Peyer's patch (tissue), 4 donors: ENCODE measurements at regions not wholly inside any gene's neighbourhood (a gene's known extent, or its start where the extent isn't known, plus 50 kb on each side); places are given as distances from the start of the nearest gene placed in this dataset.

Experiments used
- DNase-seq, 3 donors: peaks; one replicate each; pipeline ENCODE4 v3.0.0-alpha.2; 2017 to 2019
- H3K27ac ChIP-seq, 4 donors: fragments of 200-600 bp; sonication (generic); one replicate each; pipeline ENCODE4 v1.5.1; 2016 to 2019
- H3K27me3 ChIP-seq, 2 donors: fragments of 200-600 bp; sonication (generic); one replicate each; pipeline ENCODE4 v1.5.1; 2019
- H3K36me3 ChIP-seq, 3 donors: fragments of 200-600 bp; sonication (generic); one replicate each; pipeline ENCODE4 v1.5.1; 2016 to 2019
- H3K4me1 ChIP-seq, 4 donors: fragments of 200-600 bp; sonication (generic); one replicate each; pipeline ENCODE4 v1.5.1; 2016 to 2019
- H3K4me3 ChIP-seq, 4 donors: fragments of 200-600 bp; sonication (generic); 1 replicate in 3 of 4; 2 replicates in 1 of 4; pipeline ENCODE4 v1.5.1; 2016 to 2019; ENCODE audit warnings: mild to moderate bottlenecking in 1 of 4
- H3K9me3 ChIP-seq, 4 donors: fragments of 200-600 bp; sonication (generic); one replicate each; pipeline ENCODE4 v1.5.1; 2016 to 2019; ENCODE audit warnings: mild to moderate bottlenecking in 1 of 4
- POLR2A ChIP-seq, 2 donors: fragments of 450-650 bp; IDR thresholded peaks; one replicate each; pipeline ENCODE4 v1.5.1; 2017; ENCODE audit warnings: antibody characterized with exemption in 2 of 2, mild to moderate bottlenecking in 2 of 2, moderate library complexity in 2 of 2
- TF ChIP-seq, protein P1 (sequence below), 6 experiments: fragments of 450-650 bp in 4 of 6; fragments of 200-600 bp in 2 of 6; sonication (generic) in 1 of 6; IDR thresholded peaks; one replicate each; pipeline ENCODE4 v1.5.1; 2017 to 2019; ENCODE audit warnings: antibody characterized with exemption in 6 of 6, mild to moderate bottlenecking in 3 of 6, moderate library complexity in 1 of 6

GRCh38 chrX:40167850-40168479 is 70.2 kb upstream of the BCOR start:
- Histone ChIP-seq H3K27me3 (no peaks in the 10 kb centered on the region), H3K27ac (peak overlapping the region in 2 of 4 donors; percentile 28 to 91), H3K4me1 (peaks cover 0 to 24% (median 0%) of the 10 kb centered on the region in 4 donors), H3K9me3 (no peaks in the 10 kb centered on the region), H3K36me3 (no peaks in the 10 kb centered on the region), H3K4me3 (peak overlapping the region; percentile 27 to 43 (median 42))
- TF ChIP-seq POLR2A (IDR thresholded peaks at IDR 0.05): no peak
- TF ChIP-seq, protein P1, sequence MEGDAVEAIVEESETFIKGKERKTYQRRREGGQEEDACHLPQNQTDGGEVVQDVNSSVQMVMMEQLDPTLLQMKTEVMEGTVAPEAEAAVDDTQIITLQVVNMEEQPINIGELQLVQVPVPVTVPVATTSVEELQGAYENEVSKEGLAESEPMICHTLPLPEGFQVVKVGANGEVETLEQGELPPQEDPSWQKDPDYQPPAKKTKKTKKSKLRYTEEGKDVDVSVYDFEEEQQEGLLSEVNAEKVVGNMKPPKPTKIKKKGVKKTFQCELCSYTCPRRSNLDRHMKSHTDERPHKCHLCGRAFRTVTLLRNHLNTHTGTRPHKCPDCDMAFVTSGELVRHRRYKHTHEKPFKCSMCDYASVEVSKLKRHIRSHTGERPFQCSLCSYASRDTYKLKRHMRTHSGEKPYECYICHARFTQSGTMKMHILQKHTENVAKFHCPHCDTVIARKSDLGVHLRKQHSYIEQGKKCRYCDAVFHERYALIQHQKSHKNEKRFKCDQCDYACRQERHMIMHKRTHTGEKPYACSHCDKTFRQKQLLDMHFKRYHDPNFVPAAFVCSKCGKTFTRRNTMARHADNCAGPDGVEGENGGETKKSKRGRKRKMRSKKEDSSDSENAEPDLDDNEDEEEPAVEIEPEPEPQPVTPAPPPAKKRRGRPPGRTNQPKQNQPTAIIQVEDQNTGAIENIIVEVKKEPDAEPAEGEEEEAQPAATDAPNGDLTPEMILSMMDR (IDR thresholded peaks at IDR 0.05): no peak
- DNase-seq: peak in 1 of 3 donors; percentile 49

DNA sequence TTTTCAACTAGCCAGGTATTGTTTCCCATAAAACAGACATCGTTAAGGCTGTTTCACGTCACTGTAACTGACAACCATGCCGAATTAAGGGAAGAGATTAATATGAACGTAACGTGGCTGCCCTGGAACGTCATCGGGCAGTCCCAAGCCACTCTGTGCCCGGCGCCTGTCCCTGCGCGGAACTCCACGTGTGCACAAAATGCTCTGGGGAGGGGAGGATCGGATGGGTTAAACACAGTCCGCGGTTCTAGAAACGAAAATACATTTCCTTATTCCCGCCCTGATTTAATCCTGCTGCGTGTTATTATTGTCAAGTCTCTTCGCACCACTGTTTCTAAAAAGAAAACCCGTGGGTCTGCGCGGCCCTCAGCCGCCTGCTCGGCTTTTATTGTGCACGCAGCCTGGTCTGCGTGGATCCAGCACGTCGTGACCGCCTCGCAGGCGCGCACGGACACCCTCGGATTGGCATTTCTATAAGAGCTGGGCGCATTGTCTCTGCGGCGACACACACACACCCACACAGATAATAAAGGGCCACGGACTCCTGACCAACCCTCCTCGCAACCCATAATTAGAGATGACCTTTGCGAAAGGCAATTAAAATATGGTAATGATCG is 69.6 kb upstream of the BCOR start:
- H3K36me3 ChIP-seq: no peaks in the 10 kb centered on the region
- H3K4me3 ChIP-seq: peak overlapping the region; percentile 27 to 43 (median 42)
- no peaks in the 10 kb centered on the region for H3K9me3 ChIP-seq
- no peaks in the 10 kb centered on the region for H3K27me3 ChIP-seq
- DNase-seq: peak in 1 of 3 donors; percentile 47
- TF ChIP-seq POLR2A (IDR thresholded peaks at IDR 0.05): no peak
- TF ChIP-seq, protein P1 (IDR thresholded peaks at IDR 0.05): no peak
- peak overlapping the region in 1 of 4 donors; percentile 91 for H3K27ac ChIP-seq
- H3K4me1 ChIP-seq: peaks cover 0 to 24% (median 0%) of the 10 kb centered on the region in 4 donors

DNA sequence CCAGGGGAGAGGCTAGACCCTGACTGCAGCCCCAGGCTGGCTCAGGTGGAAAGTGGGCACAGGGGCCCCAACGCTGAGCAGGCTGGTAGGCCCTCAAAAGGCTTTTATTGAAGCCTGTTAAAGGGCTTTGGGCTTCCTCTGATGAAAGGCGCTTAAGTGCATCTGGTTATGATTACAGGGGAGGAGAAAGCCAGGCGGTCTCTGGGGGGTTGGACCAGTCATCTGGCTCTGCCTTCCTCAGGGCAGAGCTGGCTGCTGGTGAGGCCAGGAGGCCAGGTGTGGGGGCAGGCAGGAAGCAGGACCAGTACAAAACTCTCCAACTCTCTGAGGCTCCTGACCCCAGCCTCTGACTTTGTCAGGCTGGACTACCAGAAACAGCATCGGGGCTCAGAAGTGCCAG is 68.8 kb upstream of the BCOR start:
- no peak overlapping the region for H3K27ac ChIP-seq
- no peaks in the 10 kb centered on the region for H3K27me3 ChIP-seq
- peak in 1 of 3 donors; percentile 42 for DNase-seq
- H3K36me3 ChIP-seq: no peaks in the 10 kb centered on the region
- no peak for TF ChIP-seq POLR2A (IDR thresholded peaks at IDR 0.05)
- TF ChIP-seq, protein P1 (IDR thresholded peaks at IDR 0.05): no peak
- H3K9me3 ChIP-seq: no peaks in the 10 kb centered on the region
- no peak overlapping the region for H3K4me3 ChIP-seq
- peaks cover 0 to 24% (median 0%) of the 10 kb centered on the region in 4 donors for H3K4me1 ChIP-seq

DNA sequence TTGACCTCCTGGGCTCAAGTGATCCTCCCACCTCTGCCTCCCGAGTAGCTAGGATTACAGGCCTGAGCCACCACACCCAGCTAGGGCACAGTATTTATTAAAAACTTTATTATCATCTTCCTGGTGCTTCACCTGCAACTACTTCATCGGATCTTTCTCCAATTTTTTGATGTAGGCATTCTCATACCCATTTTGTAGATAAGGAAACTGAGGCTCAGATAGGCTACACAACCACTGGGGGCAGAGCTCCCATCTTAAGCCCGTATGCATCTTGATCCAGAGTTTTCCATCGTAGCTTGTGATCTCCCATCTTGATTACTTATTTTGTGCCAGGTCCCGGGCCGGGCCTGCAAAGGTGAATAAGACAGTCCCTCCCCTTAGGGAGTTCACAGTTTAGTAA is 68.1 kb upstream of the BCOR start:
- no peaks in the 10 kb centered on the region for H3K36me3 ChIP-seq
- DNase-seq: peak in 1 of 3 donors; percentile 18

DNA sequence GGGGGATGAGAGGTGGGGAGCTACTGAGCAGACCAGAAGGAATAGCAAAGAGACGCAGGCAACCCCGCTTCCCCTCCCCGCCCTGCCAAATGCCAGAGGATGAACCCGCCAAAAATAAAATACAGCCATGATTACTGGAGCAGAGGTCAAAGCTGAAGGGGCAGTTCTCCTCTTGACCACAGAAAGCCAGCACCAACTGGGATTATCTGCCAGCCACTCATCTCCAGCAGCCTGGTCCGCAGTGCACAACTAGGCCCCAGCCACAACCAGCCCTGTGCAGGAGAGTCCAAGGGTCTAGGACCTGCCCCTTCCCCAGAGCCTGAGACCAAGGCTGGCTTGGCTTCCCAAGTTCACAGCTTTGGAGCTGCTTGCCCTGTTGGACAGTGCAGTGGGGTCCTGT is 67.4 kb upstream of the BCOR start:
- Histone ChIP-seq H3K27me3 (no peaks in the 10 kb centered on the region), H3K4me1 (peaks cover 0 to 17% (median 0%) of the 10 kb centered on the region in 4 donors), H3K4me3 (no peak overlapping the region), H3K27ac (no peak overlapping the region), H3K36me3 (no peaks in the 10 kb centered on the region), H3K9me3 (no peaks in the 10 kb centered on the region)
- peak in 1 of 3 donors; percentile 29 for DNase-seq
- TF ChIP-seq, protein P1 (IDR thresholded peaks at IDR 0.05): no peak
- TF ChIP-seq POLR2A (IDR thresholded peaks at IDR 0.05): no peak

More for the DNA sequence above, 68.1 kb upstream of the BCOR start:
- no peak for TF ChIP-seq POLR2A (IDR thresholded peaks at IDR 0.05)
- TF ChIP-seq, protein P1 (IDR thresholded peaks at IDR 0.05): no peak
- no peaks in the 10 kb centered on the region for H3K9me3 ChIP-seq
- peaks cover 0 to 19% (median 0%) of the 10 kb centered on the region in 4 donors for H3K4me1 ChIP-seq
- H3K4me3 ChIP-seq: no peak overlapping the region
- H3K27me3 ChIP-seq: no peaks in the 10 kb centered on the region
- no peak overlapping the region for H3K27ac ChIP-seq
